ENCODE measurements at regions not wholly inside any gene's neighbourhood (a gene's known extent, or its start where the extent isn't known, plus 50 kb on each side); places are given as distances from the start of the nearest gene placed in this dataset.

- no peak for DNase-seq (ENCODE audit: low read depth)
- no peak for TF ChIP-seq CTCF (conservative IDR thresholded peaks at IDR 0.05; ENCODE audit: low read length)
- H3K4me3 ChIP-seq (ENCODE audit: low read length), result no peak overlapping the region
Measured at GRCh38 chr10:92766451-92766850, 76.7 kb downstream of the HHEX start.

GRCh38 chr10:92768104-92768503 is 78.3 kb downstream of the HHEX start:
- TF ChIP-seq CTCF (conservative IDR thresholded peaks at IDR 0.05; ENCODE audit: low read length), result no peak
- no peak overlapping the region for H3K4me3 ChIP-seq (ENCODE audit: low read length)
- no peak for DNase-seq (ENCODE audit: low read depth)

DNA sequence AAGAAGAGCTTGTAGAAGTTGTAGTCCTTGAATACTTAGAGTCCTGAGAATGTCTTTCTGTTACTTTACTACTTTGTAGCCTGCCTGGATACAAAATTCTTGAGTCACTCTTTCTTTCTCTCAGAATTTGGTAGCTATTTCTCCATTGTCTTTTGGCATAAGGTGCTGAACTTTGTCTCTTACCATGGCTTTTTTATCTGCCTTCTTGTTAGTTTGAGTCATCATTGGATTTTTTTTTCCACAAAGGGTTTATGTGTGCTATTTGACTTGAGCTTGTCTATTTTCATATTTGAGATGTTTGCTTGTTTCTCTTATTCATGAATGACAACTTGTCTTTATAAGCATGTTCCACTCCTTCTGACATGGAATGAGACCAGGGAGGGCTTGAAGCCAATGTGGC is 74.5 kb upstream of the EXOC6 start:
- DNase-seq (ENCODE audit: low read depth), result no peak
- no peak overlapping the region for H3K4me3 ChIP-seq (ENCODE audit: low read length)
- TF ChIP-seq CTCF (conservative IDR thresholded peaks at IDR 0.05; ENCODE audit: low read length), result no peak

DNA sequence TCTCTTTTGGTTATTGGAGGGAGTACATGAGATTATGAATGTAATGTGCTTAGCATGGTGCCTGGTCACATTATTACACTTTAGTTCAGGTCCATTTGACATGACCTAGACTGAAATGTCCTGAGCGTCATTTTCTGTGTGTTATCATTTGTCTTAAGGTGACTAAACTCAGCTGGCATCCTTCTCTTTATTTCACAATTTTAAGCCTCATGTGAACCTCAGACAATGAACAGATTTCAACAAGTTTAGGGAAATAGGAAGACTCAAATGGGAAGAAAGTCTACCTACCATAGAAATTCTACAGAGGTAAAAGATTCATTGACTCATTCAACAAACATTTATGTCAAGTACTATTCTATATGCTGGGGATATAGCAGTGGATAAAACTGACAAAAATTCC is 70.2 kb upstream of the EXOC6 start:
- no peak overlapping the region for H3K4me3 ChIP-seq (ENCODE audit: low read length)
- DNase-seq (ENCODE audit: low read depth), result no peak
- no peak for TF ChIP-seq CTCF (conservative IDR thresholded peaks at IDR 0.05; ENCODE audit: low read length)

GRCh38 chr10:92785118-92785517 is 63.2 kb upstream of the EXOC6 start:
- DNase-seq (ENCODE audit: low read depth), result no peak
- TF ChIP-seq CTCF (conservative IDR thresholded peaks at IDR 0.05; ENCODE audit: low read length), result no peak
- no peak overlapping the region for H3K4me3 ChIP-seq (ENCODE audit: low read length)

GRCh38 chr10:92787557-92788152 is 60.7 kb upstream of the EXOC6 start:
- no peak overlapping the region for H3K4me3 ChIP-seq (ENCODE audit: low read length)
- TF ChIP-seq CTCF (conservative IDR thresholded peaks at IDR 0.05; ENCODE audit: low read length), result no peak
- no peak for DNase-seq (ENCODE audit: low read depth)

GRCh38 chr10:92789067-92789466 is 59.3 kb upstream of the EXOC6 start:
- H3K4me3 ChIP-seq (ENCODE audit: low read length), result no peak overlapping the region
- TF ChIP-seq CTCF (conservative IDR thresholded peaks at IDR 0.05; ENCODE audit: low read length), result no peak
- DNase-seq (ENCODE audit: low read depth), result no peak

Data from AG10803 (cell line).